Activated T-helper 17 cell treated with anti-CD3 and anti-CD28 coated beads, Interleukin-2, amount 50 U/mL, for 72 hours (primary cell): ENCODE measurements at regions not wholly inside any gene's neighbourhood (a gene's known extent, or its start where the extent isn't known, plus 50 kb on each side); places are given as distances from the start of the nearest gene placed in this dataset.

Experiments used
- ATAC-seq: fragments of 150-1000 bp; cut with Tn5 transposase; replicated peaks from 2 replicates; pipeline ENCODE4 v1.10.0; 2021; ENCODE audit warnings: mild to moderate bottlenecking, moderate library complexity
- H3K27ac Mint-ChIP-seq: one replicate; pipeline ENCODE4 v1.8.0; 2022; ENCODE audit warnings: mixed read lengths
- H3K27me3 Mint-ChIP-seq: one replicate; pipeline ENCODE4 v1.8.0; 2022; ENCODE audit warnings: mixed read lengths
- H3K36me3 Mint-ChIP-seq: one replicate; pipeline ENCODE4 v1.8.0; 2022; ENCODE audit warnings: low read depth, mild to moderate bottlenecking, mixed read lengths
- H3K4me1 Mint-ChIP-seq: one replicate; pipeline ENCODE4 v1.8.0; 2022; ENCODE audit warnings: mixed read lengths
- H3K4me3 Mint-ChIP-seq: one replicate; pipeline ENCODE4 v1.8.0; 2022; ENCODE audit warnings: mild to moderate bottlenecking, mixed read lengths
- H3K9me3 Mint-ChIP-seq: one replicate; pipeline ENCODE4 v1.8.0; 2022; ENCODE audit warnings: mixed read lengths

DNA sequence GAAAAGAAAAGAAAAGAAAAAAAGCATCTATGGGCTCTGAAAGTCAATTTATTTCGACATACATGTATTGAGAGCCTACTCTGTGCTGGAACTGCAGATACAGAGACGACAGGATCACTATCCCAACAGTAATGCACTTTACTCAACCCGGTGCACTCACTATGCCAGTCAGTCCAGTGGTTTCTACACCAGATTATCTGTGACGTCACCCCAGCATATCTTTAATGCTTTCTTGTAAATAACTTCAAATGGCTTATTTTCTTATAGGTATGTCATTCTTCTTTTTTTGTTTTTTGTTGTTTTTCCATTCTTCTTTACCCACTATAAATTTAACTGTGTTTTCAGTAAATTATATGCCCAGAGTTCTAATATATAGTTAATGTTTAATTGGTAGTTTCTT, 800.0 kb upstream of the FANCL start:
- H3K27me3 Mint-ChIP-seq, result no peaks in the 10 kb centered on the region
- peaks cover 11% of the 10 kb centered on the region for H3K9me3 Mint-ChIP-seq
- H3K4me1 Mint-ChIP-seq, result no peaks in the 10 kb centered on the region
- no peak for ATAC-seq
- no peak overlapping the region for H3K4me3 Mint-ChIP-seq
- H3K36me3 Mint-ChIP-seq, result no peaks in the 10 kb centered on the region
- no peak overlapping the region for H3K27ac Mint-ChIP-seq

- H3K4me1 Mint-ChIP-seq, result no peaks in the 10 kb centered on the region
- no peaks in the 10 kb centered on the region for H3K36me3 Mint-ChIP-seq
- H3K4me3 Mint-ChIP-seq, result no peak overlapping the region
- H3K9me3 Mint-ChIP-seq, result no peaks in the 10 kb centered on the region
- no peaks in the 10 kb centered on the region for H3K27me3 Mint-ChIP-seq
- H3K27ac Mint-ChIP-seq, result no peak overlapping the region
- ATAC-seq, result no peak
Observed at GRCh38 chr2:59034837-59035236, 793.7 kb upstream of the FANCL start.

- ATAC-seq, result no peak
- Mint-ChIP-seq H3K4me3 (no peak overlapping the region), H3K27me3 (no peaks in the 10 kb centered on the region), H3K9me3 (no peaks in the 10 kb centered on the region), H3K4me1 (no peaks in the 10 kb centered on the region), H3K36me3 (no peaks in the 10 kb centered on the region), H3K27ac (no peak overlapping the region)
Observed at GRCh38 chr2:59034106-59034505, 793.0 kb upstream of the FANCL start.

DNA sequence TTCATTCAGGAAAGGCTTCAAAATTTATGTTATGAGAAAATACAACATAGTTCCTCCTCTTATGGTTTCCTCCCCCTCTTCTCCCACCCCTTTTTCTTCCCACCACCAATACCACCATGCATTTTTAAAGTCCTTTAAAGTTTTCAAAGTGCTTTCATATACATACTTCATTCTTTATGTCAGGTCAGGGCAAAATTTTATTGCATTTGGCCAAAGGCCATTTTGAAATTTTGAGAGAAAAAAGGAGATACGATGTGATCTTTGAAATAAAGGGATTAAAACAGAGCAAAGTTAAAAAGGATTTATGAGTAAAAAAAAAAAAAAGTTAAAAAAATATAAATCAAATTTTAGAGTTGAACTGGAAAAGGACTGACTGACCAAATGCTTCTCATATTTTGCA, 792.5 kb upstream of the FANCL start:
- Mint-ChIP-seq H3K27me3 (no peaks in the 10 kb centered on the region), H3K36me3 (no peaks in the 10 kb centered on the region), H3K9me3 (no peaks in the 10 kb centered on the region), H3K4me3 (no peak overlapping the region), H3K4me1 (no peaks in the 10 kb centered on the region), H3K27ac (no peak overlapping the region)
- ATAC-seq, result no peak

DNA sequence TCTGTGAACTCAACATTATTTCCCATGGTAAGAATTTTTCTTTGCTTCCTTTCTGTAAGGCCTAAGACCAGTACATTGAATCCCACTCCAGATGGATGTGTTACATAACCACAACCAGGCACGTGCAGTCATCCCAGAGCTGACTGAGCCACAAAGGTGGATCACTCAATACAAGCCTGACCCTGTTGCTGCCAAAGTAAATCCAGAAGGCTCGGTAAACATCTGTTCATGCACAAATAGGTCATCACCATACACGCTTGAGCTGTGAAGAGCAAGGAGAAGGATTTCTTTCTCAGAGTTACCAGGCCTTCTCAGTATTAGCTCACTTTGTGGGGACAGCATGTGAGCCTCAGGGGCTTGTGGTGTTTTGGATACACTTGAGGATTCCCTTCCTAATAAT, 791.4 kb upstream of the FANCL start:
- Mint-ChIP-seq H3K36me3 (no peaks in the 10 kb centered on the region), H3K4me3 (no peak overlapping the region), H3K4me1 (no peaks in the 10 kb centered on the region), H3K27me3 (no peaks in the 10 kb centered on the region), H3K27ac (no peak overlapping the region), H3K9me3 (no peaks in the 10 kb centered on the region)
- ATAC-seq, result no peak

GRCh38 chr2:59029058-59029457, 787.9 kb upstream of the FANCL start:
- H3K9me3 Mint-ChIP-seq, result no peaks in the 10 kb centered on the region
- no peak for ATAC-seq
- no peaks in the 10 kb centered on the region for H3K4me1 Mint-ChIP-seq
- H3K27me3 Mint-ChIP-seq, result no peaks in the 10 kb centered on the region
- no peak overlapping the region for H3K27ac Mint-ChIP-seq
- H3K4me3 Mint-ChIP-seq, result no peak overlapping the region
- no peaks in the 10 kb centered on the region for H3K36me3 Mint-ChIP-seq

DNA sequence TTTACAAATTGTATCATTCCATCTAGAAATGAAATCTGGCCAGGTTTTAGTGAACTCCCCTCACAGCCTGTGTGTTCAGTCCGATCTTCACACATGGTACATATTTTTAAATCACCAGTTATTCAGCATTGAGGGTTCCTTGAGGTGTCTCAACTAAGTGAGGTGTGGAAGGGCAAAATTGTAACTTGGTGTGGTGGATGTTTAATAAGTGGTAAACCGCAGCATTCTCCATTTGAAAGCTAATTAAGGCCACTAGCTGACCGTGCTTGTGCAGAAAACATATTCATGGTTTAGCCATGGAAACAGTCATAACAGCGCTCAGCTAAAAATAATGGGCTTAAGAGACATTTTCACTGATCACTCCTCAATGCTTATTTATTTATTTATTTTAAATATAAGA, 786.2 kb upstream of the FANCL start:
- Mint-ChIP-seq H3K27ac (no peak overlapping the region), H3K4me1 (no peaks in the 10 kb centered on the region), H3K4me3 (no peak overlapping the region), H3K27me3 (no peaks in the 10 kb centered on the region), H3K36me3 (no peaks in the 10 kb centered on the region), H3K9me3 (no peaks in the 10 kb centered on the region)
- no peak for ATAC-seq

- no peak for ATAC-seq
Observed at GRCh38 chr2:59025157-59025757, 784.1 kb upstream of the FANCL start.

GRCh38 chr2:59021786-59022185, 780.7 kb upstream of the FANCL start:
- ATAC-seq, result no peak
- Mint-ChIP-seq H3K27ac (no peak overlapping the region), H3K9me3 (peaks cover 3% of the 10 kb centered on the region), H3K36me3 (no peaks in the 10 kb centered on the region), H3K4me1 (no peaks in the 10 kb centered on the region), H3K27me3 (no peaks in the 10 kb centered on the region), H3K4me3 (no peak overlapping the region)

More at GRCh38 chr2:59025157-59025757, 784.1 kb upstream of the FANCL start:
- no peak overlapping the region for H3K4me3 Mint-ChIP-seq
- no peak overlapping the region for H3K27ac Mint-ChIP-seq
- peaks cover 3% of the 10 kb centered on the region for H3K9me3 Mint-ChIP-seq
- no peaks in the 10 kb centered on the region for H3K27me3 Mint-ChIP-seq
- no peaks in the 10 kb centered on the region for H3K36me3 Mint-ChIP-seq
- H3K4me1 Mint-ChIP-seq, result no peaks in the 10 kb centered on the region

DNA sequence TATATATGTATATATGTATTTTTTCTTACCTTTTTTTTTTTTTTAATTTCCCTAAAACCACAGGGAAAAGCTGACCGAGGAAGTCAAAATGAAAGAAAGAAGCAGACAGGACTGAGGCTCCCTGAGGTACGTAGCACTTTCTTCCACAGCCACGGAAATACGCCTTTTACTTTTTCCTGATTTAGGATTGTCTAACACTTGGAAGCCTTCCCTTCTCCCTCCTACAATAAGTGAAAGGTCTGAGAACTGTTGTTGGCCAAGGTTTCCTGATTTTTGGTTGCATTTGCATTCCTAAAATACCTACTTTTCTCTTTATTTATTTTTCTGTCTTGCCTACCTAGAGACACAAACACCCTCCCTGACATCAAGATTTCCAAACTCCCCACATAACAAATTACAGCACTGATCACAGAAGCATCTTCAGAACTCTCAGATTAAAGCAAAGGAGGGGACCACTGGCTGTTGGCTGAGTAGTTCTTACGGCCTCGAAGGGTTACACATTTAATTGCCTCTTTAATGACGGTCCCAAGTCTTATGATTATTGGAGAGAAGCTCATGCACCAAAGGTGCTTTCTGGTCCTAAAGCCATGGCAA, 778.5 kb upstream of the FANCL start:
- H3K27me3 Mint-ChIP-seq, result peaks cover 3% of the 10 kb centered on the region
- no peak overlapping the region for H3K27ac Mint-ChIP-seq
- H3K36me3 Mint-ChIP-seq, result no peaks in the 10 kb centered on the region
- H3K4me1 Mint-ChIP-seq, result no peaks in the 10 kb centered on the region
- H3K9me3 Mint-ChIP-seq, result peaks cover 3% of the 10 kb centered on the region
- no peak overlapping the region for H3K4me3 Mint-ChIP-seq
- no peak for ATAC-seq

DNA sequence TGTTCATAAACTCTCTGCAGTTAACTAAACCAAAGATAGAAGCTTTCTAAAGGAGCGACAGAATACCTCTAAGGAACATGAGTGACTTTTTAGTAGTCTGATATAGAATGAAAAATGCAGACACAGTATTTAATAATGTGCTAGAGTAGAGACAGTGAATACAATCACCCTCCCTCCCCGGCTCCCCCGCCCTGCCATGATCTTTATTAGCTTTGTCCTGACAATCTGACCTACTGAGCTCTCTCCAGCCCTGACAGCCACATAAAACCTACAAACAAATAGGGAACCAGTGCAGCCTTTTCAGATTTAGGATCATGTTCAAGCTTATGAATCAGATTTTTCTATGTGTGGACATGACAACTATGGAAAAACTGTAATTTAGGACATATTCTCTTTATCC, 777.6 kb upstream of the FANCL start:
- H3K27ac Mint-ChIP-seq, result no peak overlapping the region
- ATAC-seq, result no peak
- H3K27me3 Mint-ChIP-seq, result peaks cover 3% of the 10 kb centered on the region
- H3K4me3 Mint-ChIP-seq, result no peak overlapping the region
- H3K9me3 Mint-ChIP-seq, result peaks cover 3% of the 10 kb centered on the region
- no peaks in the 10 kb centered on the region for H3K4me1 Mint-ChIP-seq
- no peaks in the 10 kb centered on the region for H3K36me3 Mint-ChIP-seq

DNA sequence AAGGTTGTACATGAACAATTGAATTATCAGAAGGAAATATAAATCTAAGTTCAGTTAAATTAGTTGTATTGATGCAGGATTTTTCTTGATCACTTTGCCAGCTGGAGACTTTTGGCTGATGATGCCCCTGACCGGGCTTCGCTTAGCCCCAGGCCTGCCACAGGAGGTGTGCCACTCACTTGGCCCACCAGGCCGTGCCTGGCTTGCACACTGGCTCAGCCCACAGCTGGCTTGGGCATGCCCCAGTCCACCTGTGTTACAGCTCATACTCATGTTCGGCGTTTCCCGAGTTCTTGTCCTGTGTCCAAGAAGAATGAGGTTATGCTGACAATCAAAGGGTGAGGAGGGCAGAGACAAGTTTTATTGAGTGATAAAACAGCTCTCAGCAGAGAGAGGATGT, 773.9 kb upstream of the FANCL start:
- Mint-ChIP-seq H3K4me3 (no peak overlapping the region), H3K36me3 (no peaks in the 10 kb centered on the region), H3K27ac (no peak overlapping the region), H3K9me3 (peaks cover 4% of the 10 kb centered on the region), H3K27me3 (peaks cover 3% of the 10 kb centered on the region), H3K4me1 (no peaks in the 10 kb centered on the region)
- no peak for ATAC-seq

- Mint-ChIP-seq H3K4me3 (no peak overlapping the region), H3K9me3 (peaks cover 4% of the 10 kb centered on the region)
- no peak for ATAC-seq
Observed at GRCh38 chr2:59012971-59013370, 771.8 kb upstream of the FANCL start.

GRCh38 chr2:59012234-59012633, 771.1 kb upstream of the FANCL start:
- Mint-ChIP-seq H3K4me1 (no peaks in the 10 kb centered on the region), H3K27ac (no peak overlapping the region), H3K27me3 (peaks cover 3% of the 10 kb centered on the region), H3K4me3 (no peak overlapping the region), H3K9me3 (peaks cover 4% of the 10 kb centered on the region), H3K36me3 (no peaks in the 10 kb centered on the region)
- no peak for ATAC-seq

More at GRCh38 chr2:59012971-59013370, 771.8 kb upstream of the FANCL start:
- Mint-ChIP-seq H3K4me1 (no peaks in the 10 kb centered on the region), H3K36me3 (no peaks in the 10 kb centered on the region), H3K27me3 (peaks cover 3% of the 10 kb centered on the region), H3K27ac (no peak overlapping the region)

- no peak for ATAC-seq
- Mint-ChIP-seq H3K27me3 (no peaks in the 10 kb centered on the region), H3K27ac (no peak overlapping the region), H3K9me3 (peaks cover 7% of the 10 kb centered on the region), H3K4me3 (no peak overlapping the region), H3K36me3 (no peaks in the 10 kb centered on the region), H3K4me1 (no peaks in the 10 kb centered on the region)
Observed at GRCh38 chr2:59008950-59009349, 767.8 kb upstream of the FANCL start.
